ENCODE measurements at regions not wholly inside any gene's neighbourhood (a gene's known extent, or its start where the extent isn't known, plus 50 kb on each side); places are given as distances from the start of the nearest gene placed in this dataset.

DNA sequence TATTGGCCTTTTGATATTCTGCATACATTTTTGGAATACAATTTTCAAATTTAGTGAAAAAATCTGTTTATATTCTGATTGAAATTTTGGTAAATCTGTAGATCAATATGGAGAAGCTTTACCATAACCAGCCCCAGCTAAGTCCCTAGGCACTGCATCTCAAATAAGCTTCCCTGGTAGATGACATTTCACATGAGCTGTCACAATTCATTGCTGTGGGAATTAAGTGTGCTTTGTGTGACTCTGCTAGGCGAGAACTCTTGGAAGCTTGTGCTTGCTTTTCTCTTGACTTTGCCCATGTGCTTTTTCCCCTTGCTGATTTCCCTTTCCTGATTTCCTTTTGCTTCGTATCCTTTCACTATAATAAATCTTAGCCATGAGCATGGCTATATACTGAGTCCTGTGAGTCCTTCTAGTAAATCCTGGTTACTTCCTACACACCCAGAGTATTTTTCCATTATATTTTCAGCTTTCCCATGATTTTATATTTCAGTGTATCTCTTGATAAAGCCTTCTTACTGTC is 166.5 kb upstream of the MMS22L start:
- no peak for TF ChIP-seq EZH2 (IDR thresholded peaks at IDR 0.05; ENCODE audit: insufficient read depth, poor library complexity, severe bottlenecking)
- TF ChIP-seq EZH2phosphoT487 (IDR thresholded peaks at IDR 0.05; ENCODE audit: insufficient read depth, low read depth) = no peak

Measured in GM23248 (cell line).